ENCODE measurements at regions not wholly inside any gene's neighbourhood (a gene's known extent, or its start where the extent isn't known, plus 50 kb on each side); places are given as distances from the start of the nearest gene placed in this dataset.

DNA sequence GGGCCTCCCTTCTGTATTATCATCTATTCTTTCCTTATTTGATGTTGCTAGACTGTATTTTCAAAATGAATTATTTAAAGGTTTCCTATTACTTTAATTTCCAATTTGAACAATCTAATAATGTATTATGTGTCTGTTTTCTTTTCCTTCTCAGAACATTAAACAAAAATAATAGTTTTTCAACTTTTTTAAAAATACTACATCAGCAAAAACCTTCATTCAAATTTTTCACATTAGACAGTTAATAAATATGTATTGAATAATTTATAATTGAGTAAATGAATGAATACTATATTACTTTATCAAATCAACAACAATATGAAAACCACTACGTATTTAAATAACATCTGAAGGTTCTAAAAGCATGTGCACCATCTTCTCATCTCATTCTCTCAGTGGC, 644.1 kb upstream of the SEMA3D start:
- Histone ChIP-seq H3K9me3 (ENCODE audit: insufficient read depth, low read length) (no peaks in the 10 kb centered on the region), H3K4me3 (ENCODE audit: insufficient read length, low read depth) (no peak overlapping the region), H3K36me3 (ENCODE audit: insufficient read depth, insufficient read length, low read length) (no peaks in the 10 kb centered on the region), H3K9ac (ENCODE audit: insufficient read length, low read depth) (no peak overlapping the region), H3K27me3 (ENCODE audit: insufficient read depth, insufficient read length) (no peaks in the 10 kb centered on the region), H3K4me1 (ENCODE audit: insufficient read depth, insufficient read length) (no peaks in the 10 kb centered on the region)
- DNase-seq (ENCODE audit: low read depth, low spot score): no peak
- TF ChIP-seq ZNF274 (IDR thresholded peaks at IDR 0.05; ENCODE audit: low read depth, low read length): no peak
- no peak for TF ChIP-seq SUZ12 (IDR thresholded peaks at IDR 0.05; ENCODE audit: extremely low read depth, insufficient read depth, insufficient read length)
- no peak for TF ChIP-seq YY1 (IDR thresholded peaks at IDR 0.05; ENCODE audit: insufficient read depth, insufficient read length)

GRCh38 chr7:85829817-85830432, 643.1 kb upstream of the SEMA3D start:
- H3K27me3 ChIP-seq (ENCODE audit: insufficient read depth, insufficient read length): no peaks in the 10 kb centered on the region
- H3K36me3 ChIP-seq (ENCODE audit: insufficient read depth, insufficient read length, low read length): no peaks in the 10 kb centered on the region
- H3K9me3 ChIP-seq (ENCODE audit: insufficient read depth, low read length): no peaks in the 10 kb centered on the region
- no peak for DNase-seq (ENCODE audit: low read depth, low spot score)
- no peak overlapping the region for H3K4me3 ChIP-seq (ENCODE audit: insufficient read length, low read depth)
- H3K9ac ChIP-seq (ENCODE audit: insufficient read length, low read depth): no peak overlapping the region
- no peaks in the 10 kb centered on the region for H3K4me1 ChIP-seq (ENCODE audit: insufficient read depth, insufficient read length)
- TF ChIP-seq YY1 (IDR thresholded peaks at IDR 0.05; ENCODE audit: insufficient read depth, insufficient read length) (no peak), ZNF274 (IDR thresholded peaks at IDR 0.05; ENCODE audit: low read depth, low read length) (no peak), SUZ12 (IDR thresholded peaks at IDR 0.05; ENCODE audit: extremely low read depth, insufficient read depth, insufficient read length) (no peak)

DNA sequence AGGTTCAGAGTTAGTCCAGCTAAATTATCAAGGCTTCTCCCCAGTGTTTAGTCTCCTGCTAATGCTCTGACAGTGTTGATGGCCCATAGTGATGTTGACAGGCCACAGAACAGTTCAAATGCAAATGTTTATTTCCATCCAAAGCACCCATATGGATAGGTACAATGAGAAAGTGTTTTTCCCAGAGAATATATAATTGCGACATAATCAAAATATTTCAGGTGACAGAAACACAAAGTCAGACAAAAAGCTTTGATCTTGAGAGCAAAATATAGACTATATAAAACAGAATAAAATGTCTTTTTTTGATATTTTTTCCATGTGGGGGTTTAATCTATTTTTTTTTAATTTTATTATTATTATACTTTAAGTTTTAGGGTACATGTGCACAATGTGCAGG, 642.3 kb upstream of the SEMA3D start:
- no peaks in the 10 kb centered on the region for H3K9me3 ChIP-seq (ENCODE audit: insufficient read depth, low read length)
- DNase-seq (ENCODE audit: low read depth, low spot score): no peak
- TF ChIP-seq YY1 (IDR thresholded peaks at IDR 0.05; ENCODE audit: insufficient read depth, insufficient read length) (no peak), ZNF274 (IDR thresholded peaks at IDR 0.05; ENCODE audit: low read depth, low read length) (no peak), SUZ12 (IDR thresholded peaks at IDR 0.05; ENCODE audit: extremely low read depth, insufficient read depth, insufficient read length) (no peak)
- H3K36me3 ChIP-seq (ENCODE audit: insufficient read depth, insufficient read length, low read length): no peaks in the 10 kb centered on the region
- H3K4me3 ChIP-seq (ENCODE audit: insufficient read length, low read depth): no peak overlapping the region
- H3K9ac ChIP-seq (ENCODE audit: insufficient read length, low read depth): no peak overlapping the region
- H3K4me1 ChIP-seq (ENCODE audit: insufficient read depth, insufficient read length): no peaks in the 10 kb centered on the region
- H3K27me3 ChIP-seq (ENCODE audit: insufficient read depth, insufficient read length): no peaks in the 10 kb centered on the region

GRCh38 chr7:85828614-85829013, 641.8 kb upstream of the SEMA3D start:
- no peak for TF ChIP-seq SUZ12 (IDR thresholded peaks at IDR 0.05; ENCODE audit: extremely low read depth, insufficient read depth, insufficient read length)
- no peak for TF ChIP-seq YY1 (IDR thresholded peaks at IDR 0.05; ENCODE audit: insufficient read depth, insufficient read length)
- no peak for TF ChIP-seq ZNF274 (IDR thresholded peaks at IDR 0.05; ENCODE audit: low read depth, low read length)
- no peaks in the 10 kb centered on the region for H3K4me1 ChIP-seq (ENCODE audit: insufficient read depth, insufficient read length)
- H3K36me3 ChIP-seq (ENCODE audit: insufficient read depth, insufficient read length, low read length): no peaks in the 10 kb centered on the region
- no peak overlapping the region for H3K9ac ChIP-seq (ENCODE audit: insufficient read length, low read depth)
- no peaks in the 10 kb centered on the region for H3K27me3 ChIP-seq (ENCODE audit: insufficient read depth, insufficient read length)
- no peaks in the 10 kb centered on the region for H3K9me3 ChIP-seq (ENCODE audit: insufficient read depth, low read length)
- no peak for DNase-seq (ENCODE audit: low read depth, low spot score)
- no peak overlapping the region for H3K4me3 ChIP-seq (ENCODE audit: insufficient read length, low read depth)

DNA sequence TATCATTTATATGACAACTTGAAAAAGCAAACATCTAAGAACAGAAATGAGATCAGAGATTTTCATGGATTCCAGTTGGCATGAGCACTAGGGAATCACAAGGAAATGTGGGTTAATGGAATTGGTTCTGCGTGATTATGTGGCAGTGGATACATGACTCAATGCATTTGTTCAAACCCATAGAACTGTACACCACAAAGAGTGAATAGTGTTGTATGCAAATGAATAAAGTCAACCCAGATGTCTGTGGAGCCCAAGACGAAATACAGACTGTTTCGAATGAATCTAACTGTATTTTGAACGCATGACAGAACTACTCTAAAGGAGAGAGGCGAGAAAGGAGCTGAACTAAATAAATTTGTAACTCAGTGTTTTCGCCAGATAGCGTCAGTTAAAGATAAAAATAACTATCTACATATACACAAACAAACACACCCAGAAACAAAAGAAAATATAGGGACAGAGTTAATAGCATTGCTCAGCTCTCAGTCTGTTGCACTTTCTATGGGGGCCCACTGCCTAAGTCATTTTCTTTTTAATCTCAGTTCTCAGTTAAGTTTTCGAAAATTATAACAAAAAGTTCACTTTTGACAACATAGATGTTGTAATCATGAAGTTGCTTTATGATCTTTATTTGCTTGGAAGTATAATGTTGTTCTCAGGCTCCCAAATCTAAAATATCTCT, 636.7 kb upstream of the SEMA3D start:
- Histone ChIP-seq H3K4me3 (ENCODE audit: insufficient read length, low read depth) (no peak overlapping the region), H3K9me3 (ENCODE audit: insufficient read depth, low read length) (peaks cover 6% of the 10 kb centered on the region; the same call in 1 of the 2 replicates), H3K36me3 (ENCODE audit: insufficient read depth, insufficient read length, low read length) (no peaks in the 10 kb centered on the region), H3K9ac (ENCODE audit: insufficient read length, low read depth) (no peak overlapping the region), H3K27me3 (ENCODE audit: insufficient read depth, insufficient read length) (no peaks in the 10 kb centered on the region), H3K4me1 (ENCODE audit: insufficient read depth, insufficient read length) (no peaks in the 10 kb centered on the region)
- TF ChIP-seq SUZ12 (IDR thresholded peaks at IDR 0.05; ENCODE audit: extremely low read depth, insufficient read depth, insufficient read length) (no peak), YY1 (IDR thresholded peaks at IDR 0.05; ENCODE audit: insufficient read depth, insufficient read length) (no peak), ZNF274 (IDR thresholded peaks at IDR 0.05; ENCODE audit: low read depth, low read length) (no peak)
- DNase-seq (ENCODE audit: low read depth, low spot score): no peak

- Histone ChIP-seq H3K27me3 (ENCODE audit: insufficient read depth, insufficient read length) (no peaks in the 10 kb centered on the region), H3K9ac (ENCODE audit: insufficient read length, low read depth) (no peak overlapping the region), H3K4me3 (ENCODE audit: insufficient read length, low read depth) (no peak overlapping the region), H3K36me3 (ENCODE audit: insufficient read depth, insufficient read length, low read length) (no peaks in the 10 kb centered on the region), H3K4me1 (ENCODE audit: insufficient read depth, insufficient read length) (no peaks in the 10 kb centered on the region), H3K9me3 (ENCODE audit: insufficient read depth, low read length) (peaks cover 6% of the 10 kb centered on the region; the same call in 1 of the 2 replicates)
- DNase-seq (ENCODE audit: low read depth, low spot score): no peak
- TF ChIP-seq SUZ12 (IDR thresholded peaks at IDR 0.05; ENCODE audit: extremely low read depth, insufficient read depth, insufficient read length) (no peak), ZNF274 (IDR thresholded peaks at IDR 0.05; ENCODE audit: low read depth, low read length) (no peak), YY1 (IDR thresholded peaks at IDR 0.05; ENCODE audit: insufficient read depth, insufficient read length) (no peak)
Measured at GRCh38 chr7:85821926-85822325, 635.1 kb upstream of the SEMA3D start.

- no peak for TF ChIP-seq SUZ12 (IDR thresholded peaks at IDR 0.05; ENCODE audit: extremely low read depth, insufficient read depth, insufficient read length)
- TF ChIP-seq ZNF274 (IDR thresholded peaks at IDR 0.05; ENCODE audit: low read depth, low read length): no peak
- TF ChIP-seq YY1 (IDR thresholded peaks at IDR 0.05; ENCODE audit: insufficient read depth, insufficient read length): no peak
- no peaks in the 10 kb centered on the region for H3K4me1 ChIP-seq (ENCODE audit: insufficient read depth, insufficient read length)
- DNase-seq (ENCODE audit: low read depth, low spot score): no peak
- H3K9ac ChIP-seq (ENCODE audit: insufficient read length, low read depth): no peak overlapping the region
- H3K9me3 ChIP-seq (ENCODE audit: insufficient read depth, low read length): peaks cover 6% of the 10 kb centered on the region; the same call in 1 of the 2 replicates
- H3K27me3 ChIP-seq (ENCODE audit: insufficient read depth, insufficient read length): no peaks in the 10 kb centered on the region
- H3K36me3 ChIP-seq (ENCODE audit: insufficient read depth, insufficient read length, low read length): no peaks in the 10 kb centered on the region
- no peak overlapping the region for H3K4me3 ChIP-seq (ENCODE audit: insufficient read length, low read depth)
Measured at GRCh38 chr7:85820702-85821443, 634.0 kb upstream of the SEMA3D start.
